Tibial nerve (tissue), 3 donors: ENCODE measurements at regions not wholly inside any gene's neighbourhood (a gene's known extent, or its start where the extent isn't known, plus 50 kb on each side); places are given as distances from the start of the nearest gene placed in this dataset.

Source experiments
- POLR2A ChIP-seq, 2 donors: fragments of 450-650 bp; IDR thresholded peaks; one replicate each; pipeline ENCODE4 v1.6.1; 2017; ENCODE audit warnings: antibody characterized with exemption in 2 of 2, mild to moderate bottlenecking in 2 of 2, moderate library complexity in 2 of 2
- TF ChIP-seq, protein P1 (sequence below), 5 experiments: fragments of 200-600 bp in 3 of 5; fragments of 450-650 bp in 2 of 5; sonication (generic) in 3 of 5; IDR thresholded peaks; one replicate each; pipeline ENCODE4 v1.5.1; 2016 to 2019; ENCODE audit warnings: antibody characterized with exemption in 5 of 5, mild to moderate bottlenecking in 3 of 5, moderate library complexity in 2 of 5

DNA sequence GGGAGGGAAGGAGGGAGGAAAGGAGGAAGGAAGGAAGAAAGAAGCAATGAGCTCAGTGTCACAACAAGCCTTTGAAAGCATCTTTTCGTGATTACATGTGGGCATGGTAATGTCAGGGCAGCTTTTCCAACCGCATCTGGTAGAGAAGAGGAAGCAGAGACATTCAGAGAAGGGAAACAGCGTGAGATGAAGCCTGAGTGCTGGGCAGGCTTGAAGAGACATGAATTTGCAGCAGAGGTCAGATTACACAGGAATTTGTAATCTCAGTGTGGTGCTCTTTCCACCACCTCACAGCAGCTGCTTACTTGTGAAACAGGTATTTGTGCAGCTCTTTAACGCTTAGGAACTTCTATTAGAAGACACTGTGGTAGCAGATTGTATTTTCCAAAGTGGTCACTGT, 289.5 kb upstream of the C11orf87 start:
- TF ChIP-seq, protein P1, sequence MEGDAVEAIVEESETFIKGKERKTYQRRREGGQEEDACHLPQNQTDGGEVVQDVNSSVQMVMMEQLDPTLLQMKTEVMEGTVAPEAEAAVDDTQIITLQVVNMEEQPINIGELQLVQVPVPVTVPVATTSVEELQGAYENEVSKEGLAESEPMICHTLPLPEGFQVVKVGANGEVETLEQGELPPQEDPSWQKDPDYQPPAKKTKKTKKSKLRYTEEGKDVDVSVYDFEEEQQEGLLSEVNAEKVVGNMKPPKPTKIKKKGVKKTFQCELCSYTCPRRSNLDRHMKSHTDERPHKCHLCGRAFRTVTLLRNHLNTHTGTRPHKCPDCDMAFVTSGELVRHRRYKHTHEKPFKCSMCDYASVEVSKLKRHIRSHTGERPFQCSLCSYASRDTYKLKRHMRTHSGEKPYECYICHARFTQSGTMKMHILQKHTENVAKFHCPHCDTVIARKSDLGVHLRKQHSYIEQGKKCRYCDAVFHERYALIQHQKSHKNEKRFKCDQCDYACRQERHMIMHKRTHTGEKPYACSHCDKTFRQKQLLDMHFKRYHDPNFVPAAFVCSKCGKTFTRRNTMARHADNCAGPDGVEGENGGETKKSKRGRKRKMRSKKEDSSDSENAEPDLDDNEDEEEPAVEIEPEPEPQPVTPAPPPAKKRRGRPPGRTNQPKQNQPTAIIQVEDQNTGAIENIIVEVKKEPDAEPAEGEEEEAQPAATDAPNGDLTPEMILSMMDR (IDR thresholded peaks at IDR 0.05): no peak
- TF ChIP-seq POLR2A (IDR thresholded peaks at IDR 0.05): no peak
